HG03108 (cell line): ENCODE measurements at regions not wholly inside any gene's neighbourhood (a gene's known extent, or its start where the extent isn't known, plus 50 kb on each side); places are given as distances from the start of the nearest gene placed in this dataset.
"Not testable (repeated sequence)": the region's sequence is repeated elsewhere in the genome, so short reads cannot be mapped to it uniquely, and the experiment has no call there.

Source experiments
- ATAC-seq: cut with Tn5 transposase; IDR thresholded peaks from one replicate; pipeline ENCODE4 v1.9.1; 2021; ENCODE audit warnings: moderate library complexity; ENCODE audit not compliant: unreplicated experiment

DNA sequence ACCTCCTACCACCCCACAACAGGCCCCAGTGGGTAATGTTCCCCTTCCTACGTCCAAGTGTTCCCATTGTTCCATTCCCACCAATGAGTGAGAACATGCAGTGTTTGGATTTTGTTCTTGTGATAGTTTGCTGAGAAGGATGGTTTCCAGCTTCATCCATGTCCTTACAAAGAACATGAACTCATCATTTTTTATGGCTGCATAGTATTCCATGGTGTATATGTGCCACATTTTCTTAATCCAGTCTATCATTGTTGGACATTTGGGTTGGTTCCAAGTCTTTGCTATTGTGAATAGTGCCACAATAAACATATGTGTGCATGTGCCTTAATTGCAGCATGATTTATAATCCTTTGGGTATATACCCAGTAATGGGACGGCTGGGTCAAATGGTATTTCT is 81.6 kb downstream of the P2RY10 start:
- ATAC-seq, result not testable (repeated sequence)

GRCh38 chrX:79035421-79035820 is 90.2 kb downstream of the P2RY10 start:
- ATAC-seq, result no peak

- ATAC-seq, result no peak
Observed at GRCh38 chrX:79036157-79036880, 91.1 kb downstream of the P2RY10 start.

GRCh38 chrX:79065696-79066095 is 78.8 kb upstream of the GPR174 start:
- peak; percentile 85 for ATAC-seq

DNA sequence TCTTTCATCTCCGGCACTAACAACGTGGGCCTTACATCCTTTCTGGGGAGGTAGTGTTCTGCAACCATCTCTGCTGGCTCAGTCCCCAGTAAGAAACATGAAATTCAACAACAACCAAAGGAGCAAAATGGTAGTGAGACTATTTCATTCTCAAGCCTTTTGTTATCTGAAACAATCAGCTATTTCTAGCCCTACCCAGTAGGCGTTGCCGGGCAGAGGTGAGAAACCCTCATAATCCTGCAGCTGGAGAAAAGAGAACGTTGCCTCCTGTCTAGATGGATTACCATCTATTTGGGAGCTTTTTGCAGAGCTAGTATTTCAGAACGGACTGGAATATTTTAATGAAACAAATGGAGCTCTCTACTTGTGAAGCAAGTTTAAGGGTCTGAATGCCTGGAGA is 66.4 kb upstream of the GPR174 start:
- ATAC-seq, result no peak

- no peak for ATAC-seq
Observed at GRCh38 chrX:79079477-79079876, 65.0 kb upstream of the GPR174 start.

GRCh38 chrX:79080141-79080540 is 64.3 kb upstream of the GPR174 start:
- no peak for ATAC-seq

- peak; percentile 58 for ATAC-seq
Observed at GRCh38 chrX:79081895-79082512, 62.5 kb upstream of the GPR174 start.

DNA sequence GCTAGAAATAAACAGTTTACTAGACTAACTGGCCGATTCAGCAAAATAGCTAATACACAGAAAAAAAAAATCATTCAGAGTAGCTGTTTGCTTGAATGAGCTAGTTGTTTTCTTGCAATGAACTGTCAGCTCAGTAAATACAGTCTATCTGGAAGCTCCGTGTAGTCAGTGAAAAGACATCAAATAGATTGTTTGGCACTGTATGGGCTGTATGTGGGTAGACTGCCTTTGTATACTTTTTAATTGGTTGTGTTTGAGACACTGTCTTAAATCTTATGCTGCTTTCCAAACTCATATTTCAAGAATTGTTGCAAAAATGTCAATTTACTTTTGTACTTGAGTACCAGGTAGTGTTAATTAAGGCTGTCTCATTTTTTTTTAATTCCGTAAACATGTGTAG is 61.6 kb upstream of the GPR174 start:
- ATAC-seq, result no peak

DNA sequence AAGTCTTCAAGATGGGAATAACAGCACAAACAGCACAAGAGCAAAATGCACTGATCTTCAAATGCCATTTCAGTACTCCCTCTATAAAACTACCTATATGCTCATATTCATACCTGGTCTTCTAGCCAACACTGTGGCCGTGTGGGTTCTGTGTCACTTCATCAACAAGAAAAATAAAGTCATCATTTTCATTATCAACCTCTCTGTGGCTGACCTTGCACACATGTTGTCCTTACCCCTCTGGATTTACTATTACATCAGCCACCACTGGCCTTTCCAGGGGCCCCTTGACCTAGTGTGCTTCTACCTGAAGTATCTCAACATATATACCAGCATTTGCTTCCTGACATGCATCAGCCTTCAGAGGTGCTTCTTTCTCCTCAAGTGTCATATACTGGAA is 59.6 kb upstream of the GPR174 start:
- ATAC-seq, result no peak

- no peak for ATAC-seq
Observed at GRCh38 chrX:79089896-79090584, 54.4 kb upstream of the GPR174 start.

DNA sequence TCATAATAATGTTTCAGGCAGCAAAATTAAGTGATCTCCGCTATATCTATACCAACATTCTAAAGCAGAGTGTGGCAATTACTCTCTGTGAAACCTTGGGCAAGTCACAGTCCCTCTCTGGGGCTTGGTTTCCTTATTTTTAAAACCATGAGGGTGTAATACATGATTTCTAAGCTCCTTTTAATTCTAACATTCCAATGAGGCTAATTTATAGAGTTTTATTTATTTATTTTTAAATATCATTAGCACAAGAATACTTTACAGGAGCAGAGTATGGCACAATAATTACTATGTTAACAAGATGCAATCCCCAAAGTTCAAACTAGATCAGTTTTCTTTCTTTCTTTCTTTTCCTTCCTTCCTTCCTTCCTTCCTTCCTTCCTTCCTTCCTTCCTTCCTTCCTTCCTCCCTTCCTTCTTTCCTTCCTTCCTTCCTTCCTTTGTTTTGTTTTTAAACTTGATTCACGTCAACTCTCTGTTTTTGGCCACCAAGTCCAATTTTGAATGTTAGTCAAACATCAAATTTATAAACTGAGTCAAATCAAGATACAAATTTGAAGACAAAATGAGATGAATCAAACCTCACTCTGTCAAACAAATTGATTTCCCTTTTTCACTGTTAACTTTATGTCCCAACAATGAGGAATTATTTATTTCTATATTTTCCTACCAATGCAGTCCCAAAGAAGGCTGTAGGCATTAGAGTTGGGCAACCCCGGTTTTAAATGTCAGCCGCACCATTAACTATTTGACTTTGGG is 50.2 kb upstream of the GPR174 start:
- no peak for ATAC-seq
